C4-2B (cell line): ENCODE measurements at regions not wholly inside any gene's neighbourhood (a gene's known extent, or its start where the extent isn't known, plus 50 kb on each side); places are given as distances from the start of the nearest gene placed in this dataset.

ENCODE experiments used
- H3K27ac ChIP-seq: fragments of 450-650 bp; 2 replicates; pipeline ENCODE4 v1.5.1; 2017
- CTCF ChIP-seq: fragments of 450-650 bp; conservative IDR thresholded peaks from 2 replicates; pipeline ENCODE4 v1.5.1; 2017; ENCODE audit warnings: mild to moderate bottlenecking
- ZFX ChIP-seq: fragments of 450-650 bp; IDR thresholded peaks from 2 replicates; pipeline ENCODE4 v1.6.1; 2017

- no peak for TF ChIP-seq CTCF
- no peak for TF ChIP-seq ZFX
- H3K27ac ChIP-seq: no peak overlapping the region
Observed at GRCh38 chr14:100393362-100393761, 70.2 kb downstream of the SLC25A47 start.

- no peak overlapping the region for H3K27ac ChIP-seq
- TF ChIP-seq ZFX: no peak
- TF ChIP-seq CTCF: no peak
Observed at GRCh38 chr14:100393906-100394732, 71.0 kb downstream of the SLC25A47 start.

GRCh38 chr14:100394886-100395672, 71.9 kb downstream of the SLC25A47 start:
- TF ChIP-seq CTCF (no peak), ZFX (no peak)

GRCh38 chr14:100396266-100396795, 73.2 kb downstream of the SLC25A47 start:
- no peak overlapping the region for H3K27ac ChIP-seq
- no peak for TF ChIP-seq CTCF
- no peak for TF ChIP-seq ZFX

More at GRCh38 chr14:100394886-100395672, 71.9 kb downstream of the SLC25A47 start:
- H3K27ac ChIP-seq: no peak overlapping the region

- no peak overlapping the region for H3K27ac ChIP-seq
- TF ChIP-seq CTCF (no peak), ZFX (no peak)
Observed at GRCh38 chr14:100397005-100397404, 73.9 kb downstream of the SLC25A47 start.

- no peak overlapping the region for H3K27ac ChIP-seq
- TF ChIP-seq CTCF: no peak
- TF ChIP-seq ZFX: no peak
Observed at GRCh38 chr14:100398044-100398443, 74.9 kb downstream of the SLC25A47 start.
